Right lobe of liver (tissue), 6 donors: ENCODE measurements at regions not wholly inside any gene's neighbourhood (a gene's known extent, or its start where the extent isn't known, plus 50 kb on each side); places are given as distances from the start of the nearest gene placed in this dataset.

ENCODE experiments used
- ATAC-seq, 4 donors: fragments of 200-7000 bp; cut with Tn5 transposase; one replicate each; pipeline ENCODE4 v1.9.1; 2020; ENCODE audit warnings: mild to moderate bottlenecking in 4 of 4, moderate library complexity in 4 of 4
- DNase-seq, 3 donors: peaks; one replicate each; pipeline ENCODE4 v3.0.0-alpha.2; 2020
- H3K27ac ChIP-seq, 3 donors: fragments of 200-600 bp; one replicate each; pipeline ENCODE4 v1.8.0; 2022
- H3K27me3 ChIP-seq, 2 donors: fragments of 200-600 bp; one replicate each; pipeline ENCODE4 v1.8.0; 2022
- H3K36me3 ChIP-seq, 4 donors: fragments of 200-600 bp; sonication (generic) in 1 of 4; one replicate each; pipeline versions ENCODE4 v1.5.1 to v1.8.0; 2017 to 2022; ENCODE audit warnings: control low read depth in 1 of 4
- H3K4me1 ChIP-seq, 4 donors: fragments of 200-600 bp; sonication (generic) in 1 of 4; one replicate each; pipeline versions ENCODE4 v1.5.1 to v1.8.0; 2017 to 2022; ENCODE audit warnings: control low read depth in 1 of 4
- H3K4me3 ChIP-seq, 3 donors: fragments of 200-600 bp; one replicate each; pipeline ENCODE4 v1.8.0; 2022
- H3K9me3 ChIP-seq, 4 donors: fragments of 200-600 bp; sonication (generic) in 1 of 4; one replicate each; pipeline versions ENCODE4 v1.5.1 to v1.8.0; 2017 to 2022; ENCODE audit warnings: control low read depth in 1 of 4
- CTCF ChIP-seq, 4 donors: fragments of 200-600 bp in 3 of 4; fragments of 450-650 bp in 1 of 4; IDR thresholded peaks; one replicate each; pipeline versions ENCODE4 v1.5.1 to v1.8.0; 2016 to 2022; ENCODE audit warnings: antibody characterized with exemption in 4 of 4, mild to moderate bottlenecking in 2 of 4
- POLR2A ChIP-seq: fragments of 450-650 bp; IDR thresholded peaks from one replicate; pipeline ENCODE4 v1.6.1; 2017; ENCODE audit warnings: antibody characterized with exemption, mild to moderate bottlenecking
- WGBS: methylation state at CpG from one replicate; pipeline ENCODE4 v1.1.6; 2018; ENCODE audit warnings: low coverage, low lambda C conversion rate; ENCODE audit not compliant: insufficient coverage; ENCODE audit errors: missing lambda C conversion rate; 5-methylcytosine and 5-hydroxymethylcytosine counted together
- intact Hi-C, 2 donors: fragments of 100-400 bp; cut with DNase I; formaldehyde crosslinking; loops; one replicate each; pipeline versions ENCODE4 v1.11.2 to v1.14.1; 2022
- donor health status: DM: no; HTN: yes; CAD: no.
- donor health status: DM: no; HTN: no; CAD: no.
- donor health status: DM: no; HTN: no; CAD: no.
- donor health status: DM: no; HTN: yes; CAD: no.
- donor health status: DM: no; HTN: yes; CAD: no.

DNA sequence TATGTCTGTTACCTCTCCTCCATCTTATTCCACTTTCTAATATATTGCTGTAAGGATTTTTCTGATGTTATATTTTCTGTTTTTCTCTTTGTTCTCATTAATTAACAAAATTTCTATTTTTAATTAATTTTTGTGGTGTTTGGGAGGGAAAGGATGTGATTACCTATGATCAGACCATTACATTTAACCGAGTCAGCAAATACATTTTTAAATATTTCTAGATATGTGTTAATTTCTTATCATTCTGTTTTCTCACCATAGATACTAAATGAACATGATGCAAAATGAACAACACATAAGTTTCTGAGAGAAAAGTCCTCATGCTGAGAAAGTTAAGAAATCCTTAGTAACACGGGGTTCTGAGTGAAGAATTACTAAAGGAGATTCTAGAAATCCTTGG lies 80.6 kb upstream of the P2RY1 start:
- ATAC-seq: no peak
- H3K9me3 ChIP-seq: no peaks in the 10 kb centered on the region
- no peak overlapping the region for H3K27ac ChIP-seq
- no peak for TF ChIP-seq CTCF (IDR thresholded peaks at IDR 0.05)
- no peak for TF ChIP-seq POLR2A
- no peaks in the 10 kb centered on the region for H3K36me3 ChIP-seq
- no peak overlapping the region for H3K4me3 ChIP-seq
- H3K4me1 ChIP-seq: no peaks in the 10 kb centered on the region
- 47% methylated on average over 2 of the region's 2 CpGs for WGBS
- no peaks in the 10 kb centered on the region for H3K27me3 ChIP-seq
- intact Hi-C loops: no loop called here
- no peak for DNase-seq

GRCh38 chr3:152756807-152757206 lies 78.1 kb upstream of the P2RY1 start:
- TF ChIP-seq CTCF (IDR thresholded peaks at IDR 0.05) (no peak), POLR2A (no peak)
- ATAC-seq (no peak), DNase-seq (no peak)
- Histone ChIP-seq H3K4me1 (no peaks in the 10 kb centered on the region), H3K4me3 (no peak overlapping the region), H3K27me3 (no peaks in the 10 kb centered on the region), H3K27ac (no peak overlapping the region), H3K9me3 (no peaks in the 10 kb centered on the region), H3K36me3 (no peaks in the 10 kb centered on the region)
- intact Hi-C loops: no loop called here

DNA sequence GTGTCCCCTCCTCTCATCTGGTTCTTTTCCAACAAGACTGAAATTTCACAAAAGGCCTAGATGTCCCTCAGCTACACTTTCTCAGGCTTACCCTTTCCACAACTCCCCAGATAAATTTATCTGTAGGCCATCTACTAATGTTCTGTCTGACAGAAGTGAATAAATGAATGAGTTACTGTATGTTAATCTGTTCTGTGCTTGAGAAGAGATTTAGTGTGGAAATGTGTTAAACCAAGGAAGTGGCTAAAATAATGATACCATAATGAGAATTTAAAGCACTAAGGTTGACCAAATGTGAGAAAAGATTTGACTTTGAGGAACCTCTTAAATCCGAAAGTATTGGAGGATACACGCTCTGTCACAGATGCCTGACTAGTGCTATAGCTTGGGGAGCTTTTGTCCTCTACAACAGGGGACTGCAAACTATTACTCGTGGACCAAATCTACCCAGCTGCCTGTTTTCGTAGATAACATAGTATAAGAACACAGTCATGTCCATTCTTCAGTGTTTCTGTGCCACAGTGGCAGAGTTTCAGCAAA lies 74.8 kb upstream of the P2RY1 start:
- no peak overlapping the region for H3K27ac ChIP-seq
- H3K27me3 ChIP-seq: no peaks in the 10 kb centered on the region
- no peak for DNase-seq
- WGBS: 50% methylated on average over 4 of the region's 4 CpGs
- no peaks in the 10 kb centered on the region for H3K4me1 ChIP-seq
- ATAC-seq: no peak
- no peaks in the 10 kb centered on the region for H3K9me3 ChIP-seq
- intact Hi-C loops: no loop called here
- no peaks in the 10 kb centered on the region for H3K36me3 ChIP-seq
- no peak overlapping the region for H3K4me3 ChIP-seq
- TF ChIP-seq CTCF (IDR thresholded peaks at IDR 0.05) (no peak), POLR2A (no peak)

- H3K9me3 ChIP-seq: no peaks in the 10 kb centered on the region
- H3K27ac ChIP-seq: no peak overlapping the region
- no peak overlapping the region for H3K4me3 ChIP-seq
- no peak for ATAC-seq
- TF ChIP-seq CTCF (IDR thresholded peaks at IDR 0.05): no peak
- no peak for TF ChIP-seq POLR2A
- intact Hi-C loops: no loop called here
- no peaks in the 10 kb centered on the region for H3K4me1 ChIP-seq
- 73% methylated on average over 3 of the region's 3 CpGs for WGBS
- DNase-seq: no peak
- H3K27me3 ChIP-seq: no peaks in the 10 kb centered on the region
- no peaks in the 10 kb centered on the region for H3K36me3 ChIP-seq
Observed at GRCh38 chr3:152760591-152760990, 74.3 kb upstream of the P2RY1 start.

- Histone ChIP-seq H3K4me3 (no peak overlapping the region), H3K27me3 (no peaks in the 10 kb centered on the region), H3K27ac (no peak overlapping the region), H3K9me3 (no peaks in the 10 kb centered on the region), H3K4me1 (no peaks in the 10 kb centered on the region), H3K36me3 (no peaks in the 10 kb centered on the region)
- intact Hi-C loops: no loop called here
- TF ChIP-seq POLR2A (no peak), CTCF (IDR thresholded peaks at IDR 0.05) (no peak)
- ATAC-seq: no peak
- WGBS: 36% methylated on average over 3 of the region's 3 CpGs
- DNase-seq: no peak
Observed at GRCh38 chr3:152768478-152768877, 66.5 kb upstream of the P2RY1 start.
